Stimulated activated CD8-positive, alpha-beta memory T cell treated with anti-CD3 and anti-CD28 coated beads, Interleukin-7, amount 100 ng/mL, for 1 hour (primary cell): ENCODE measurements at regions not wholly inside any gene's neighbourhood (a gene's known extent, or its start where the extent isn't known, plus 50 kb on each side); places are given as distances from the start of the nearest gene placed in this dataset.

Source experiments
- DNase-seq, 2 donors: peaks; one replicate each; pipeline ENCODE4 v3.0.0-alpha.2; 2020; ENCODE audit warnings: low read depth in 2 of 2

GRCh38 chr2:75808793-75809535 lies 98.2 kb upstream of the GCFC2 start:
- DNase-seq = no peak

GRCh38 chr2:75807992-75808391 lies 97.3 kb upstream of the GCFC2 start:
- DNase-seq = no peak

- no peak for DNase-seq
Measured at GRCh38 chr2:75801234-75801982, 90.7 kb upstream of the GCFC2 start.

- no peak for DNase-seq
Measured at GRCh38 chr2:75800456-75800855, 89.7 kb upstream of the GCFC2 start.

GRCh38 chr2:75799859-75800258 lies 89.1 kb upstream of the GCFC2 start:
- no peak for DNase-seq

- no peak for DNase-seq
Measured at GRCh38 chr2:75798569-75798968, 87.9 kb upstream of the GCFC2 start.

- DNase-seq = no peak
Measured at GRCh38 chr2:75792996-75793395, 82.3 kb upstream of the GCFC2 start.

GRCh38 chr2:75792146-75792545 lies 81.4 kb upstream of the GCFC2 start:
- no peak for DNase-seq

GRCh38 chr2:75790814-75791467 lies 80.2 kb upstream of the GCFC2 start:
- no peak for DNase-seq

- DNase-seq = no peak
Measured at GRCh38 chr2:75790121-75790813, 79.6 kb upstream of the GCFC2 start.

- DNase-seq = no peak
Measured at GRCh38 chr2:75788902-75789301, 78.2 kb upstream of the GCFC2 start.

- DNase-seq = no peak
Measured at GRCh38 chr2:75788154-75788553, 77.4 kb upstream of the GCFC2 start.

GRCh38 chr2:75787532-75788132 lies 76.9 kb upstream of the GCFC2 start:
- no peak for DNase-seq

- DNase-seq = no peak
Measured at GRCh38 chr2:75775311-75775823, 64.7 kb upstream of the GCFC2 start.

GRCh38 chr2:75772908-75773630 lies 62.4 kb upstream of the GCFC2 start:
- DNase-seq = no peak

GRCh38 chr2:75765798-75766197 lies 55.1 kb upstream of the GCFC2 start:
- no peak for DNase-seq

GRCh38 chr2:75764611-75765010 lies 53.9 kb upstream of the GCFC2 start:
- no peak for DNase-seq
